MCF 10A (cell line): ENCODE measurements at regions not wholly inside any gene's neighbourhood (a gene's known extent, or its start where the extent isn't known, plus 50 kb on each side); places are given as distances from the start of the nearest gene placed in this dataset.
A peak's percentile ranks its signal among the peaks of the same experiment; 100 is the strongest.

ENCODE experiments used
- BruUV-seq: library from RNA; stranded (reverse); fragments of 400-500 nt; replicated peaks from 2 replicates; lab custom pipeline; 2021; lab: Mats Ljungman, UMichigan
- CTCF ChIA-PET: fragments of 300-600 bp; sonication (Branson Sonifier 250); formaldehyde crosslinking; extraction: SDS; loops from one replicate; lab custom pipeline; 2021; ENCODE audit warnings: antibody characterized with exemption, inconsistent platforms; lab: Yijun Ruan, JAX
- POLR2A ChIA-PET: fragments of 300-600, 350-650 bp; sonication (Branson Sonifier 250); formaldehyde crosslinking; extraction: SDS; loops from one replicate; lab custom pipeline; 2020; ENCODE audit warnings: antibody characterized with exemption, inconsistent platforms; lab: Yijun Ruan, JAX
- DNase-seq: peaks from one replicate; pipeline ENCODE4 v3.0.0-alpha.2; 2018; ENCODE audit not compliant: unreplicated experiment
- H3K27ac Mint-ChIP-seq: one replicate; pipeline ENCODE4 v1.8.0; 2022; ENCODE audit warnings: mild to moderate bottlenecking, low read depth, mixed read lengths; ENCODE audit not compliant: unreplicated experiment
- H3K27me3 Mint-ChIP-seq: one replicate; pipeline ENCODE4 v1.8.0; 2022; ENCODE audit warnings: mixed read lengths; ENCODE audit not compliant: insufficient read depth, unreplicated experiment
- H3K36me3 Mint-ChIP-seq: one replicate; pipeline ENCODE4 v1.8.0; 2022; ENCODE audit warnings: mild to moderate bottlenecking, moderate library complexity, mixed read lengths; ENCODE audit not compliant: insufficient read depth, unreplicated experiment
- H3K4me1 Mint-ChIP-seq: one replicate; pipeline ENCODE4 v1.8.0; 2022; ENCODE audit warnings: mixed read lengths; ENCODE audit not compliant: insufficient read depth, unreplicated experiment
- H3K4me3 Mint-ChIP-seq: one replicate; pipeline ENCODE4 v1.8.0; 2022; ENCODE audit warnings: mild to moderate bottlenecking, moderate library complexity, mixed read lengths; ENCODE audit not compliant: unreplicated experiment
- H3K9me3 Mint-ChIP-seq: one replicate; pipeline ENCODE4 v1.8.0; 2022; ENCODE audit warnings: mixed read lengths; ENCODE audit not compliant: unreplicated experiment
- intact Hi-C: fragments of 100-400 bp; cut with micrococcal nuclease; formaldehyde crosslinking; loops from 2 replicates; pipeline ENCODE4 v1.14.1; 2022
- TF ChIP-seq, protein P1 (sequence below): fragments of 200-600 bp; IDR thresholded peaks from one replicate; pipeline ENCODE4 v1.8.0; 2022; ENCODE audit warnings: antibody characterized with exemption, mild to moderate bottlenecking; ENCODE audit not compliant: unreplicated experiment

DNA sequence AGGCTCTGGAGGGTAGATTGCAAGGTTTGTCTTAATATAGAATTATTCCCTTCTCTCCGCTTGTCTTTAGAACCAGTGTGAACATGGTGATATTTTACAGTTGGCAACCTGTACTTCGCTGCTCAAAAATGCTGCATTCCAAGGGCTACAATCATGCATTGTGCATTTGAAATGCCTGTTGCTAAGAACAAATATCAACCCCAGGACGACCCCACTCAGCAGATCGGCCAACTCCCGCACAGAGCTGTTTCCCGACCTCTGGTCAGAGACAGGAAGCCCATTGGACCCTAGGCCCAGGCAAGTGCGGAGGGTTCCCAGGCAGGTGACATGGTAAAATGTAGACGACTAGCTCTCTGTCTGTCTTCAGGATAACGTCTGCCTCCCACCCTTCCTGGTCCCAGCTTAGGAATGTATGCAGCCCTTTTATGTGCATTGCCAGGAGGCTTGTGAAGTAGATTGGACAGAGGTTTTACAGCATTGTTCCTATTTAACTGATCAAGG, 263.5 kb downstream of the FOXO1 start:
- Mint-ChIP-seq H3K27ac (peak overlapping the region; percentile 17), H3K36me3 (peaks cover 5% of the 10 kb centered on the region), H3K9me3 (peaks cover 6% of the 10 kb centered on the region), H3K4me3 (no peak overlapping the region), H3K27me3 (no peaks in the 10 kb centered on the region), H3K4me1 (peaks cover 60% of the 10 kb centered on the region)
- DNase-seq, result peak; percentile 36
- TF ChIP-seq, protein P1, sequence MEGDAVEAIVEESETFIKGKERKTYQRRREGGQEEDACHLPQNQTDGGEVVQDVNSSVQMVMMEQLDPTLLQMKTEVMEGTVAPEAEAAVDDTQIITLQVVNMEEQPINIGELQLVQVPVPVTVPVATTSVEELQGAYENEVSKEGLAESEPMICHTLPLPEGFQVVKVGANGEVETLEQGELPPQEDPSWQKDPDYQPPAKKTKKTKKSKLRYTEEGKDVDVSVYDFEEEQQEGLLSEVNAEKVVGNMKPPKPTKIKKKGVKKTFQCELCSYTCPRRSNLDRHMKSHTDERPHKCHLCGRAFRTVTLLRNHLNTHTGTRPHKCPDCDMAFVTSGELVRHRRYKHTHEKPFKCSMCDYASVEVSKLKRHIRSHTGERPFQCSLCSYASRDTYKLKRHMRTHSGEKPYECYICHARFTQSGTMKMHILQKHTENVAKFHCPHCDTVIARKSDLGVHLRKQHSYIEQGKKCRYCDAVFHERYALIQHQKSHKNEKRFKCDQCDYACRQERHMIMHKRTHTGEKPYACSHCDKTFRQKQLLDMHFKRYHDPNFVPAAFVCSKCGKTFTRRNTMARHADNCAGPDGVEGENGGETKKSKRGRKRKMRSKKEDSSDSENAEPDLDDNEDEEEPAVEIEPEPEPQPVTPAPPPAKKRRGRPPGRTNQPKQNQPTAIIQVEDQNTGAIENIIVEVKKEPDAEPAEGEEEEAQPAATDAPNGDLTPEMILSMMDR, result no peak
- ChIA-PET POLR2A (interaction anchor here (1.3 kb wide), 1 partner anchor 53 kb away, joined by 3 read pairs; no protein-coding TSS in a partner anchor), CTCF (no interaction called here)
- no TSS peak for BruUV-seq
- intact Hi-C loops, result loop anchor here (10.0 kb wide), 1 partner anchor 262 kb away; the partner anchor contains the start of gene FOXO1

DNA sequence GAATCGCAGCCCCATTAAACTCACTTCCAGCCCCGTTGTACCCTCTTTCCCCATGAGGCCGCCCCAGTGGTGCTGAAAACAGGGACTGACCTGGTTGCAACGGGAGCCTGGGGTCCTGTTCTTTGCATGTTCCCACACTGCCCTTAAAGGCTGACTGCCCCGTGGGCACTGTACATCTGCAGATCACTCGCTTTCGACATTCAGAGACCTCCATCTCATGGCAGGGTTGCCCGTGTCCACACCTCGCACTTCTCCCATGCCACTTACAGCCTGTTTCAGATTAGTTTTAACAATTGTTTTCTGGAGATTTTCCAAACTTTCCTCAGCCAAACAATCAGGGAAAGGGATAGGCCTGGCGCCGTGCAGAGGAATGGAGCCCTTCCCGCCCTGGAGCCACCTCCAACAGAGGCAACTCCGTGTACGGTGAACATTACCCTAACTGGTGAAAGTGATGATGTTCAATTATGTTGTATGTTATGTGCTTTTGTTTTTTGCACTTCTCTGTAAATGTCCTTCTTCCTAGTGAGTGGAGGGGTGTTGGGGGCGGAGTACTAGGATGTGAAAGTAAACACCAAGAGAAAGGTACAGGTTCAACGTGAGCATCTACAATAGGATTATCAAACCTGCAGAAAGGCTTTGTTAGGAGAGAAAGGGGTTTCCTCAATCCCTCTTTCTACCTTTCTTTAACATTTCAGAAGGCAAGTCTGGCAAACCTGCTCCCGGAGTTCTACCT, 262.8 kb downstream of the FOXO1 start:
- Mint-ChIP-seq H3K9me3 (peaks cover 6% of the 10 kb centered on the region), H3K4me1 (peaks cover 56% of the 10 kb centered on the region), H3K27ac (peak overlapping the region; percentile 17), H3K27me3 (no peaks in the 10 kb centered on the region), H3K36me3 (peaks cover 5% of the 10 kb centered on the region), H3K4me3 (no peak overlapping the region)
- ChIA-PET CTCF (no interaction called here), POLR2A (no interaction called here)
- no peak for DNase-seq
- TF ChIP-seq, protein P1, result no peak
- BruUV-seq, result no TSS peak
- intact Hi-C loops, result loop anchor here (10.0 kb wide), 1 partner anchor 261 kb away; the partner anchor contains the start of gene FOXO1

DNA sequence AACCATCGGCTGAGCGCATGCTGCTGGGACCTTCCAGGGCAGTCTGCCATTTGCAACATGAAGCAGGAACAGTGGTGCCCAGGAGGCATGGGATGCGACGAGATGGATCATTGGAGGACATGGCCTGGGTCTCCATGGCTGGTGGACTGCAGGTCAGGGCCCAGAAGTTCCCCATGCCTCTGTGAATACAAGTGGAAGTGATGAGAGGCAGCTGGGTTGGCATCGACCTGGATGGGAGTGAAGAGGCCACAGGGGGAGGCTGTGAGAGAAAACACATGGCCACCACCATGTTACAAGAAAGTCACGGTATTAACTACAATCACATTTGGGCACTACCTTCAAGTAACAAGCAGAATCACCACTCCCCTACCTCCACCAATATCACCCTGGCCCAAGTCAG, 262.0 kb downstream of the FOXO1 start:
- Mint-ChIP-seq H3K36me3 (peaks cover 5% of the 10 kb centered on the region), H3K9me3 (peaks cover 6% of the 10 kb centered on the region), H3K27me3 (no peaks in the 10 kb centered on the region), H3K4me3 (no peak overlapping the region), H3K27ac (peak overlapping the region; percentile 17), H3K4me1 (peaks cover 62% of the 10 kb centered on the region)
- POLR2A ChIA-PET, result no interaction called here
- no peak for DNase-seq
- intact Hi-C loops, result loop anchor here (10.0 kb wide), 1 partner anchor 260 kb away; the partner anchor contains the start of gene FOXO1
- CTCF ChIA-PET, result no interaction called here
- TF ChIP-seq, protein P1, result no peak
- BruUV-seq, result no TSS peak

GRCh38 chr13:40404967-40405716, 261.3 kb downstream of the FOXO1 start:
- H3K4me3 Mint-ChIP-seq, result no peak overlapping the region
- BruUV-seq, result no TSS peak
- H3K9me3 Mint-ChIP-seq, result peaks cover 6% of the 10 kb centered on the region
- TF ChIP-seq, protein P1, result no peak
- ChIA-PET CTCF (interaction anchor here (0.6 to 0.8 kb wide), 2 partner anchors 45 to 628 kb away, joined by 3 read pairs; no protein-coding TSS in a partner anchor), POLR2A (interaction anchor here (0.5 to 0.6 kb wide), 2 partner anchors 18 to 37 kb away, joined by 3 read pairs; no protein-coding TSS in a partner anchor)
- H3K27ac Mint-ChIP-seq, result peak overlapping the region; percentile 17
- intact Hi-C loops, result loop anchor here (10.0 kb wide), 1 partner anchor 260 kb away; the partner anchor contains the start of gene FOXO1
- no peaks in the 10 kb centered on the region for H3K27me3 Mint-ChIP-seq
- DNase-seq, result no peak
- peaks cover 62% of the 10 kb centered on the region for H3K4me1 Mint-ChIP-seq
- H3K36me3 Mint-ChIP-seq, result peaks cover 5% of the 10 kb centered on the region
